Activated CD8-positive, alpha-beta memory T cell treated with anti-CD3 and anti-CD28 coated beads for 4 hours (primary cell): ENCODE measurements at regions not wholly inside any gene's neighbourhood (a gene's known extent, or its start where the extent isn't known, plus 50 kb on each side); places are given as distances from the start of the nearest gene placed in this dataset.

Source experiments
- DNase-seq, 2 donors: peaks; one replicate each; pipeline ENCODE4 v3.0.0-alpha.2; 2020; ENCODE audit warnings: low read depth in 2 of 2

GRCh38 chr14:71863766-71864165 lies 68.5 kb upstream of the RGS6 start:
- no peak for DNase-seq
